GM18873 (cell line): ENCODE measurements at regions not wholly inside any gene's neighbourhood (a gene's known extent, or its start where the extent isn't known, plus 50 kb on each side); places are given as distances from the start of the nearest gene placed in this dataset.
A peak's percentile ranks its signal among the peaks of the same experiment; 100 is the strongest.

ENCODE experiments used
- ATAC-seq: cut with Tn5 transposase; IDR thresholded peaks from one replicate; pipeline ENCODE4 v1.9.1; 2021; ENCODE audit warnings: mild to moderate bottlenecking, moderate library complexity, moderate number of reproducible peaks; ENCODE audit not compliant: unreplicated experiment, low FRiP score

GRCh38 chr9:95735701-95736100 lies 139.8 kb upstream of the ERCC6L2 start:
- no peak for ATAC-seq

- ATAC-seq: no peak
These were observed 141.5 kb upstream of the ERCC6L2 start for GRCh38 chr9:95733741-95734666.

GRCh38 chr9:95732802-95733688 lies 142.4 kb upstream of the ERCC6L2 start:
- ATAC-seq: no peak

- ATAC-seq: no peak
These were observed 143.6 kb upstream of the ERCC6L2 start for GRCh38 chr9:95731876-95732275.

- no peak for ATAC-seq
These were observed 145.7 kb upstream of the ERCC6L2 start for GRCh38 chr9:95729669-95730368.

GRCh38 chr9:95729046-95729445 lies 146.4 kb upstream of the ERCC6L2 start:
- no peak for ATAC-seq

- ATAC-seq: no peak
These were observed 147.5 kb upstream of the ERCC6L2 start for GRCh38 chr9:95727947-95728520.

- no peak for ATAC-seq
These were observed 148.7 kb upstream of the ERCC6L2 start for GRCh38 chr9:95726756-95727155.

GRCh38 chr9:95725045-95725444 lies 150.4 kb upstream of the ERCC6L2 start:
- ATAC-seq: no peak

- peak; percentile 94 for ATAC-seq
These were observed 151.1 kb upstream of the ERCC6L2 start for GRCh38 chr9:95724253-95724991.

GRCh38 chr9:95722141-95722540 lies 153.3 kb upstream of the ERCC6L2 start:
- ATAC-seq: no peak

- ATAC-seq: no peak
These were observed 154.4 kb upstream of the ERCC6L2 start for GRCh38 chr9:95721061-95721531.

GRCh38 chr9:95720496-95720895 lies 155.0 kb upstream of the ERCC6L2 start:
- ATAC-seq: no peak

- ATAC-seq: no peak
These were observed 156.1 kb upstream of the ERCC6L2 start for GRCh38 chr9:95719354-95719753.

- ATAC-seq: no peak
These were observed 157.2 kb upstream of the ERCC6L2 start for GRCh38 chr9:95718263-95718662.

- ATAC-seq: no peak
These were observed 159.5 kb upstream of the ERCC6L2 start for GRCh38 chr9:95715868-95716435.

- no peak for ATAC-seq
These were observed 165.0 kb upstream of the ERCC6L2 start for GRCh38 chr9:95710446-95710845.

GRCh38 chr9:95696701-95697100 lies 178.8 kb upstream of the ERCC6L2 start:
- ATAC-seq: no peak

GRCh38 chr9:95691435-95691834 lies 174.7 kb upstream of the PTCH1 start:
- no peak for ATAC-seq
